IMR-90 (cell line): ENCODE measurements at regions not wholly inside any gene's neighbourhood (a gene's known extent, or its start where the extent isn't known, plus 50 kb on each side); places are given as distances from the start of the nearest gene placed in this dataset.

Experiments used
- ATAC-seq: fragments of 200-7000 bp; cut with Tn5 transposase; 2 replicates; pipeline ENCODE4 v1.9.1; 2020; ENCODE audit warnings: low read depth, mild to moderate bottlenecking, moderate library complexity
- BruUV-seq: library from RNA; stranded (reverse); fragments of 400-500 nt; replicated peaks from 2 replicates; lab custom pipeline; 2021; lab: Mats Ljungman, UMichigan
- CTCF ChIA-PET: fragments of 300-600 bp; formaldehyde crosslinking; extraction: SDS; loops from one replicate; lab custom pipeline; 2021; ENCODE audit warnings: antibody characterized with exemption; lab: Yijun Ruan, JAX
- POLR2A ChIA-PET: fragments of 300-600 bp; sonication (Branson Sonifier 250); formaldehyde crosslinking; loops from one replicate; lab custom pipeline; 2022; ENCODE audit warnings: antibody characterized with exemption; ENCODE audit not compliant: unreplicated experiment; lab: Charles Lee
- DNase-seq: peaks from one replicate; pipeline ENCODE4 v3.0.0; 2013
- H2AFZ ChIP-seq: replicated peaks from 2 replicates; pipeline ENCODE3; 2013; ENCODE audit warnings: low read length, mild to moderate bottlenecking; ENCODE audit not compliant: poor library complexity
- H2AK5ac ChIP-seq: 2 replicates; pipeline ENCODE4 v1.6.1; 2013; ENCODE audit warnings: low read depth, low read length, inconsistent platforms
- H2AK9ac ChIP-seq: replicated peaks from 2 replicates; pipeline ENCODE3; 2013; ENCODE audit warnings: mild to moderate bottlenecking, low read depth, low read length, moderate library complexity; ENCODE audit not compliant: poor library complexity
- H2BK120ac ChIP-seq: 2 replicates; pipeline ENCODE4 v1.6.1; 2013; ENCODE audit warnings: low read depth, low read length, inconsistent platforms
- H2BK15ac ChIP-seq: 3 replicates; pipeline ENCODE4 v1.6.1; 2013; ENCODE audit warnings: low read depth, low read length, inconsistent platforms
- H2BK20ac ChIP-seq: 2 replicates; pipeline ENCODE4 v1.6.1; 2013; ENCODE audit warnings: low read depth, mild to moderate bottlenecking, inconsistent platforms, low read length, moderate library complexity
- H2BK5ac ChIP-seq: 2 replicates; pipeline ENCODE4 v1.6.1; 2013; ENCODE audit warnings: mild to moderate bottlenecking, low read depth, low read length, inconsistent platforms; ENCODE audit not compliant: poor library complexity, severe bottlenecking
- H3K14ac ChIP-seq: replicated peaks from 2 replicates; pipeline ENCODE4 v1.6.1; 2013; ENCODE audit warnings: low read depth, low read length, inconsistent platforms
- H3K18ac ChIP-seq: 2 replicates; pipeline ENCODE4 v1.6.1; 2013; ENCODE audit warnings: low read depth, low read length, control low read depth
- H3K23ac ChIP-seq: 2 replicates; pipeline ENCODE4 v1.6.1; 2013; ENCODE audit warnings: low read depth, low read length, inconsistent platforms
- H3K27ac ChIP-seq: 2 replicates; pipeline ENCODE4 v1.5.1; 2013; ENCODE audit warnings: mild to moderate bottlenecking, control low read depth, low read length; ENCODE audit not compliant: insufficient read depth
- H3K27me3 ChIP-seq: 2 replicates; pipeline ENCODE4 v1.6.1; 2013; ENCODE audit warnings: low read length; ENCODE audit not compliant: control insufficient read depth, insufficient read depth
- H3K36me3 ChIP-seq: 2 replicates; pipeline ENCODE4 v1.6.1; 2013; ENCODE audit warnings: low read length, mixed read lengths; ENCODE audit not compliant: control insufficient read depth, insufficient read depth
- H3K4ac ChIP-seq: 2 replicates; pipeline ENCODE4 v1.6.1; 2013; ENCODE audit warnings: low read depth, low read length, inconsistent platforms
- H3K4me1 ChIP-seq: 2 replicates; pipeline ENCODE4 v1.6.1; 2013; ENCODE audit warnings: low read length, mixed read lengths; ENCODE audit not compliant: control insufficient read depth, insufficient read depth
- H3K4me2 ChIP-seq: 2 replicates; pipeline ENCODE4 v1.6.1; 2013; ENCODE audit warnings: low read depth, mild to moderate bottlenecking, control low read depth, low read length, moderate library complexity
- H3K4me3 ChIP-seq: 2 replicates; pipeline ENCODE4 v1.5.1; 2013; ENCODE audit warnings: low read depth, mild to moderate bottlenecking, control low read depth, low read length, moderate library complexity; ENCODE audit not compliant: insufficient read depth
- H3K56ac ChIP-seq: 2 replicates; pipeline ENCODE4 v1.6.1; 2013; ENCODE audit warnings: low read length, inconsistent platforms; ENCODE audit not compliant: insufficient read depth; ENCODE audit errors: extremely low read depth
- H3K79me1 ChIP-seq, 2 experiments: 2 replicates each; pipeline ENCODE4 v1.6.1; 2013; ENCODE audit warnings: low read length in 2 of 2, inconsistent platforms in 1 of 2, low read depth in 1 of 2
- H3K9ac ChIP-seq: 2 replicates; pipeline ENCODE4 v1.6.1; 2013; ENCODE audit warnings: low read depth, low read length, control low read depth
- H3K9me1 ChIP-seq: 2 replicates; pipeline ENCODE4 v1.6.1; 2013; ENCODE audit warnings: low read length, inconsistent platforms; ENCODE audit not compliant: insufficient read depth
- H3K9me3 ChIP-seq: 2 replicates; pipeline ENCODE4 v1.6.1; 2013; ENCODE audit warnings: low read length; ENCODE audit not compliant: control insufficient read depth, insufficient read depth
- H4K20me1 ChIP-seq: 2 replicates; pipeline ENCODE4 v1.6.1; 2013; ENCODE audit warnings: low read length, inconsistent platforms; ENCODE audit not compliant: insufficient read depth
- H4K5ac ChIP-seq: 2 replicates; pipeline ENCODE4 v1.6.1; 2013; ENCODE audit warnings: mild to moderate bottlenecking, low read depth, low read length, control low read depth
- H4K8ac ChIP-seq, 2 experiments: 2 replicates each; pipeline ENCODE4 v1.6.1; 2013; ENCODE audit warnings: low read depth in 2 of 2, low read length in 2 of 2, control low read depth in 1 of 2, inconsistent platforms in 1 of 2
- H4K91ac ChIP-seq: 2 replicates; pipeline ENCODE4 v1.6.1; 2013; ENCODE audit warnings: low read depth, low read length, inconsistent platforms; ENCODE audit not compliant: insufficient read depth
- BHLHE40 ChIP-seq: fragments of 150-350 bp; IDR thresholded peaks from 2 replicates; pipeline ENCODE4 v1.6.1; 2016; ENCODE audit warnings: mild to moderate bottlenecking, low read depth, low read length
- CEBPB ChIP-seq: IDR thresholded peaks from 2 replicates; pipeline ENCODE4 v1.6.1; 2012; ENCODE audit warnings: low read depth, low read length, improper control_type of control experiment
- CHD1 ChIP-seq: IDR thresholded peaks from 2 replicates; pipeline ENCODE4 v1.6.1; 2012; ENCODE audit warnings: low read depth, low read length, improper control_type of control experiment
- FOS ChIP-seq: fragments of 150-350 bp; IDR thresholded peaks from 2 replicates; pipeline ENCODE4 v1.6.1; 2016; ENCODE audit warnings: low read depth, low read length
- MAFK ChIP-seq: IDR thresholded peaks from 2 replicates; pipeline ENCODE4 v1.6.1; 2012; ENCODE audit warnings: low read depth, low read length, improper control_type of control experiment
- MAZ ChIP-seq: IDR thresholded peaks from 2 replicates; pipeline ENCODE4 v1.6.1; 2012; ENCODE audit warnings: low read depth, mild to moderate bottlenecking, low read length, improper control_type of control experiment, moderate library complexity, borderline replicate concordance
- MXI1 ChIP-seq: IDR thresholded peaks from 2 replicates; pipeline ENCODE4 v1.6.1; 2012; ENCODE audit warnings: low read depth, mild to moderate bottlenecking, low read length, moderate library complexity, borderline replicate concordance
- NFE2L2 ChIP-seq: fragments of 150-350 bp; IDR thresholded peaks from 2 replicates; pipeline ENCODE4 v1.6.1; 2016; ENCODE audit warnings: low read depth, mild to moderate bottlenecking, low read length
- POLR2A ChIP-seq: IDR thresholded peaks from 2 replicates; pipeline ENCODE4 v1.6.1; 2012; ENCODE audit warnings: mild to moderate bottlenecking, low read depth, low read length
- RAD21 ChIP-seq: IDR thresholded peaks from 2 replicates; pipeline ENCODE4 v1.6.1; 2012; ENCODE audit warnings: low read length, improper control_type of control experiment
- RCOR1 ChIP-seq: IDR thresholded peaks from 2 replicates; pipeline ENCODE4 v1.6.1; 2012; ENCODE audit warnings: mild to moderate bottlenecking, low read length, improper control_type of control experiment; ENCODE audit not compliant: insufficient replicate concordance
- RFX5 ChIP-seq: IDR thresholded peaks from 2 replicates; pipeline ENCODE4 v1.8.0; 2012; ENCODE audit warnings: low read depth, mild to moderate bottlenecking, low read length, moderate library complexity
- SMC3 ChIP-seq: fragments of 150-350 bp; IDR thresholded peaks from 2 replicates; pipeline ENCODE4 v1.6.1; 2016; ENCODE audit warnings: low read depth, mild to moderate bottlenecking, antibody characterized with exemption, low read length, moderate library complexity
- WGBS, 2 experiments: methylation state at CpG; one replicate each; pipeline versions ENCODE4 v1.1.5 to v1.1.7; 2013; ENCODE audit warnings: missing lambda C conversion rate in 2 of 2; ENCODE audit not compliant: insufficient read length in 1 of 2; ENCODE audit errors: extremely low coverage in 2 of 2; 5-methylcytosine and 5-hydroxymethylcytosine counted together
- dilution Hi-C: fragments of 300-500 bp; cut with HindIII; formaldehyde crosslinking; loops from one replicate; pipeline ENCODE4 v1.14.3; 2018; ENCODE audit warnings: low sequenced_read_pairs; ENCODE audit not compliant: unreplicated experiment
- in situ Hi-C: fragments of 300-500 bp; cut with MboI; formaldehyde crosslinking; loops from 3 replicates; pipeline ENCODE4 v1.14.3; 2019; ENCODE audit warnings: low sequenced_read_pairs, inconsistent platforms, mixed read lengths
- intact Hi-C: fragments of 100-400 bp; cut with micrococcal nuclease; formaldehyde crosslinking; loops from 2 replicates; pipeline ENCODE4 v1.10.0; 2022
- TF ChIP-seq, protein P1 (sequence below): fragments of 150-350 bp; IDR thresholded peaks from 2 replicates; pipeline ENCODE4 v1.6.1; 2016; ENCODE audit warnings: low read depth, mild to moderate bottlenecking, low read length, moderate library complexity, borderline replicate concordance
- TF ChIP-seq, protein P2 (sequence below): fragments of 150-350 bp; IDR thresholded peaks from 2 replicates; pipeline ENCODE4 v1.6.1; 2017; ENCODE audit warnings: mild to moderate bottlenecking, antibody characterized with exemption, low read length, low read depth
- TF ChIP-seq, protein P3 (sequence below): conservative IDR thresholded peaks from 2 replicates; pipeline ENCODE4 v1.5.1; 2012; ENCODE audit warnings: mild to moderate bottlenecking, low read depth, low read length, improper control_type of control experiment

DNA sequence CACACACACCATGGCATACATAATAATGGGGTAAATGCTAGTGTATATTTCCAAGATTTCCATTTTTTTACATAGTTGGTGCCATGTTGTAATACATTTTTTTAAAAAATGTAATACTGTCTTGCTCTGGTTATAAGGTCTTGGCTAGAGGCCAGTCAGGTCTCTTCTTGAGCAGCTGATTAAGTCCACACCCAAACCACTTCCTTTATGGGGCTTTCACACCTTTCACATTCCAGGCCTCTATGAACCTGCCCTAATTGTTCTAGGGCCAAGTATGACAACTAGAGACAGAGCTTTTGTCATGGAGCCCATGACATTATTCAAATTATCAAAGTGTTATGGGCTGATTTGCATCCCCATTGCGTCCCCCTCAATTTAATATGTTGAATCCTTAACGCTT, 495.6 kb upstream of the CTNND2 start:
- no peak for ATAC-seq
- H3K36me3 ChIP-seq, result no peaks in the 10 kb centered on the region
- no peak overlapping the region for H2BK5ac ChIP-seq
- H4K8ac ChIP-seq, result no peak overlapping the region
- DNase-seq, result no peak
- ChIA-PET POLR2A (no interaction called here), CTCF (no interaction called here)
- no peaks in the 10 kb centered on the region for H3K9me1 ChIP-seq
- in situ Hi-C loops (no loop called here), intact Hi-C loops (no loop called here), dilution Hi-C loops (no loop called here)
- no peak overlapping the region for H3K14ac ChIP-seq
- no peaks in the 10 kb centered on the region for H3K79me1 ChIP-seq
- WGBS, 2 experiments, result no CpG with 5 or more reads among the region's 2 CpGs
- no peak overlapping the region for H3K4me2 ChIP-seq
- no peaks in the 10 kb centered on the region for H3K9me3 ChIP-seq
- no peak overlapping the region for H2AFZ ChIP-seq
- H3K4ac ChIP-seq, result no peak overlapping the region
- no TSS peak for BruUV-seq
- H4K20me1 ChIP-seq, result no peaks in the 10 kb centered on the region
- no peak overlapping the region for H3K27ac ChIP-seq
- no peak overlapping the region for H3K18ac ChIP-seq
- no peak overlapping the region for H3K56ac ChIP-seq
- no peak overlapping the region for H2BK15ac ChIP-seq
- no peak overlapping the region for H2AK9ac ChIP-seq
- H3K23ac ChIP-seq, result no peak overlapping the region
- no peaks in the 10 kb centered on the region for H3K4me1 ChIP-seq
- no peak overlapping the region for H2AK5ac ChIP-seq
- no peak overlapping the region for H4K91ac ChIP-seq
- TF ChIP-seq, protein P1, sequence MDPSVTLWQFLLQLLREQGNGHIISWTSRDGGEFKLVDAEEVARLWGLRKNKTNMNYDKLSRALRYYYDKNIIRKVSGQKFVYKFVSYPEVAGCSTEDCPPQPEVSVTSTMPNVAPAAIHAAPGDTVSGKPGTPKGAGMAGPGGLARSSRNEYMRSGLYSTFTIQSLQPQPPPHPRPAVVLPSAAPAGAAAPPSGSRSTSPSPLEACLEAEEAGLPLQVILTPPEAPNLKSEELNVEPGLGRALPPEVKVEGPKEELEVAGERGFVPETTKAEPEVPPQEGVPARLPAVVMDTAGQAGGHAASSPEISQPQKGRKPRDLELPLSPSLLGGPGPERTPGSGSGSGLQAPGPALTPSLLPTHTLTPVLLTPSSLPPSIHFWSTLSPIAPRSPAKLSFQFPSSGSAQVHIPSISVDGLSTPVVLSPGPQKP, result no peak
- no peak for TF ChIP-seq CHD1
- no peak for TF ChIP-seq NFE2L2
- TF ChIP-seq RCOR1, result no peak
- no peak for TF ChIP-seq SMC3
- TF ChIP-seq MXI1, result no peak
- TF ChIP-seq, protein P2, sequence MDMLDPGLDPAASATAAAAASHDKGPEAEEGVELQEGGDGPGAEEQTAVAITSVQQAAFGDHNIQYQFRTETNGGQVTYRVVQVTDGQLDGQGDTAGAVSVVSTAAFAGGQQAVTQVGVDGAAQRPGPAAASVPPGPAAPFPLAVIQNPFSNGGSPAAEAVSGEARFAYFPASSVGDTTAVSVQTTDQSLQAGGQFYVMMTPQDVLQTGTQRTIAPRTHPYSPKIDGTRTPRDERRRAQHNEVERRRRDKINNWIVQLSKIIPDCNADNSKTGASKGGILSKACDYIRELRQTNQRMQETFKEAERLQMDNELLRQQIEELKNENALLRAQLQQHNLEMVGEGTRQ, result no peak
- TF ChIP-seq FOS, result no peak
- TF ChIP-seq BHLHE40, result no peak
- no peak for TF ChIP-seq RAD21
- no peak for TF ChIP-seq CEBPB
- no peak for TF ChIP-seq POLR2A
- TF ChIP-seq RFX5, result no peak
- TF ChIP-seq MAFK, result no peak
- no peak for TF ChIP-seq MAZ
- TF ChIP-seq, protein P3, sequence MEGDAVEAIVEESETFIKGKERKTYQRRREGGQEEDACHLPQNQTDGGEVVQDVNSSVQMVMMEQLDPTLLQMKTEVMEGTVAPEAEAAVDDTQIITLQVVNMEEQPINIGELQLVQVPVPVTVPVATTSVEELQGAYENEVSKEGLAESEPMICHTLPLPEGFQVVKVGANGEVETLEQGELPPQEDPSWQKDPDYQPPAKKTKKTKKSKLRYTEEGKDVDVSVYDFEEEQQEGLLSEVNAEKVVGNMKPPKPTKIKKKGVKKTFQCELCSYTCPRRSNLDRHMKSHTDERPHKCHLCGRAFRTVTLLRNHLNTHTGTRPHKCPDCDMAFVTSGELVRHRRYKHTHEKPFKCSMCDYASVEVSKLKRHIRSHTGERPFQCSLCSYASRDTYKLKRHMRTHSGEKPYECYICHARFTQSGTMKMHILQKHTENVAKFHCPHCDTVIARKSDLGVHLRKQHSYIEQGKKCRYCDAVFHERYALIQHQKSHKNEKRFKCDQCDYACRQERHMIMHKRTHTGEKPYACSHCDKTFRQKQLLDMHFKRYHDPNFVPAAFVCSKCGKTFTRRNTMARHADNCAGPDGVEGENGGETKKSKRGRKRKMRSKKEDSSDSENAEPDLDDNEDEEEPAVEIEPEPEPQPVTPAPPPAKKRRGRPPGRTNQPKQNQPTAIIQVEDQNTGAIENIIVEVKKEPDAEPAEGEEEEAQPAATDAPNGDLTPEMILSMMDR, result no peak
- no peak overlapping the region for H3K9ac ChIP-seq
- no peak overlapping the region for H3K4me3 ChIP-seq
- no peaks in the 10 kb centered on the region for H3K27me3 ChIP-seq
- no peak overlapping the region for H2BK120ac ChIP-seq
- no peak overlapping the region for H2BK20ac ChIP-seq
- H4K5ac ChIP-seq, result no peak overlapping the region
